ENCODE measurements at regions not wholly inside any gene's neighbourhood (a gene's known extent, or its start where the extent isn't known, plus 50 kb on each side); places are given as distances from the start of the nearest gene placed in this dataset.

- TF ChIP-seq CTCF (IDR thresholded peaks at IDR 0.05): no peak
- no peak for TF ChIP-seq POLR2A (IDR thresholded peaks at IDR 0.05)
Observed at GRCh38 chr10:23696476-23696875, 257.6 kb downstream of the OTUD1 start.
